Esophagus muscularis mucosa (tissue), 3 donors: ENCODE measurements at regions not wholly inside any gene's neighbourhood (a gene's known extent, or its start where the extent isn't known, plus 50 kb on each side); places are given as distances from the start of the nearest gene placed in this dataset.

Experiments
- CTCF ChIP-seq, 3 experiments: fragments of 200-600 bp in 2 of 3; fragments of 450-650 bp in 1 of 3; sonication (generic) in 2 of 3; IDR thresholded peaks; one replicate each; pipeline ENCODE4 v1.5.1; 2017 to 2019; ENCODE audit warnings: antibody characterized with exemption in 3 of 3, mild to moderate bottlenecking in 2 of 3, moderate library complexity in 1 of 3
- EP300 ChIP-seq: sonication (generic); formaldehyde crosslinking; IDR thresholded peaks from one replicate; pipeline ENCODE4 v1.6.1; 2017; ENCODE audit warnings: antibody characterized with exemption

- TF ChIP-seq CTCF (IDR thresholded peaks at IDR 0.05) (no peak), EP300 (no peak)
Observed at GRCh38 chr14:35218963-35219362, 73.2 kb upstream of the PSMA6 start.
